GM18909 (cell line): ENCODE measurements at regions not wholly inside any gene's neighbourhood (a gene's known extent, or its start where the extent isn't known, plus 50 kb on each side); places are given as distances from the start of the nearest gene placed in this dataset.

ENCODE experiments used
- ATAC-seq: cut with Tn5 transposase; IDR thresholded peaks from one replicate; pipeline ENCODE4 v1.9.1; 2021; ENCODE audit warnings: mild to moderate bottlenecking; ENCODE audit not compliant: unreplicated experiment, poor library complexity

- no peak for ATAC-seq
These were observed 1705.2 kb upstream of the PCDH20 start for GRCh38 chr13:63120883-63121282.

DNA sequence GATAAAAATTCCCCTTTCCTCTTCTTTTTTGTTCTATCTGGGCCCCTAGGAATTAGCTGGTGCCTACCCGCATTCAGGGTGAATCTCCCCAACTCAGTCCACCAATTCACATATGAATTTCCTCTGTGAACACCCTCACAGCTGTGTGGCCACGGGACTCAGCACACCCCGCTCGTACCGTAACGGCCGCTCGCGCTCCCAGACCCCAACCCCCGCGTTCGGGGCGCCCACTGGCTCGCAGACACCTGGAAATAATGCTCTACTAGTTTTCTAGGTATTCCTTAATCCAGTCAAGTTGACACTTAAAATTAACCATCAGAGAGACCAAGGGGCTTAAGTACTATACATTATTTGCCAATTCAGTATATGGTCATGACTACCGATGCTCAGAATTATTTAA, 1702.1 kb upstream of the PCDH20 start:
- ATAC-seq, result no peak

DNA sequence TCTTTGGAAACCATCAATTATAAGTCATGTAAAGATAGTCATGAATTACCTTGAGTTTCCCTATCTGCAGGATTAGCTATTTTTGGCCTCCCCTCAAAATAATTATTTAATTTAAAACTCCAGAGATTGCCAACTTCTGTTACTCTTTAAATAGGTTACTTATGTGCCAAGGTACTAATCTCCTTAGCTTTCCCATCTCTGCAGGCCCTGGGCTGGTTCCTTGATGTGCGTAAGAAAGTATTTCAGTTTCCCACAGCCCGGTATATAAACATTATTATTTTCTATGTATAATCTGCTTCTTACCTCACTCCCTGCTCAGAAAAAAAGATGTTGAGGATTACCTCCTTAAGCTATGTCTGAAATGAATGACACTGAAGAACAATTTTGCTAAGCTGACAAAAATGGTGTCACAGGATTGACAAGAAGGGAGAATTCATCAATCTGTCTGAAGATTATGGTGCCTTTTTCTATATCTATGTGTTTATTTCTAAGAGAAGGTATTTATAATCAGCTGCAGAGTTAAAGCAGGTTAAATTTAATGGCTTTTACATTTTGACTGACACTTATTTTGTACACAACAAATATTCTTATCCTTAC, 1697.2 kb upstream of the PCDH20 start:
- ATAC-seq, result no peak

- ATAC-seq, result no peak
These were observed 1694.8 kb upstream of the PCDH20 start for GRCh38 chr13:63110466-63110865.

DNA sequence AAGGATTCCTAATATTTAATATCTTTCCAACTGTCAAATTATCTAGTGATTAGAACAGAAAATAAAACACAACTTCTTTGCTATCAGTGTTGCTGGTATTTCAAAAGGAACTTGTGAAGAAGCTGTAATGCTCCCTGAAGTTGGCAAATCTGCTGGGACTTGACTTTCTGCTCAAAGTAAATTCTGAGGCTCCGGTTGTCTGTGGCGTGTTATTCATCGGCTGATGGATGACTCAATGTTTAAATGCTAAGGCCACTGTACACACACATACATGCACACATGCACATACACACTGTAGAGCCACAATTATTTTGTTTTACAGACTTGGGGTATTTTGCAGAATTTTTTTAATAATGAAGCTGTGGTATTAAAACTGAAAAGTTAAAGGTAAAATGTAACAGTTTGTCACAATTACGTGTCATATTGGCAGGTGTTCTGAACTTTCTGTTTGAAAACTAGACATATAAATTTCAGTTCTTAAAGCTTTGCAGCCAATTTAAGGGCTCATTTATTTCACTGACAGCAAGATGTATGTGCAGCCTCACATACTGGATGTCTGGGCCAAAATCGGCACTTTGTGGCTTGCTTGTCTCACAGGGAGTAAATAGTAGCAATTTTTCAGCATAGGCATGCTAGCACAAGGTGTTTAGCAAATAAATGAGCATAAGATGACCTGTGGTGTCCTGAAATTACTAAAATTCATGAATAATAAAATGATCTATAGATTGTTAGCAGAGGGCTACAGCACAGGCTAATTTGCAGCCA, 1691.7 kb upstream of the PCDH20 start:
- no peak for ATAC-seq

DNA sequence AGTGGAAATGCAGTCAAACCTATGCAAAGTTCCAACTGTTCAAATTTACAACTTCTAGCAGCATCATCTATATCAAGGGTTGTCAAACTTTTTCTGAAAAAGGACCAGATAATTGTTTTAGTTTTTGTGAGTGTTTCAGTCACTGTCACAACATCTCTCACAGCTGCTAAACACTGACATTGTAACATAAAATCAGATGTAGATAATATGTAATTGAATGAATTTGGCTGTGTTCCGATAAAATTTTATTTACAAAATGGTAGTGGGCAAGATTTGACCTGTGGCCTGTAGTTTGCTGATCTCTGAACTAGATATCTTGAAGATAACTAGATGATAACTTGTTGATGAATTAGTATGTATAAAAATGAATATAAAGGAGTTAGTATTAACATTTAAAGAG, 1679.1 kb upstream of the PCDH20 start:
- no peak for ATAC-seq

- no peak for ATAC-seq
These were observed 1678.3 kb upstream of the PCDH20 start for GRCh38 chr13:63093907-63094469.

GRCh38 chr13:63092456-63092855, 1676.8 kb upstream of the PCDH20 start:
- no peak for ATAC-seq

DNA sequence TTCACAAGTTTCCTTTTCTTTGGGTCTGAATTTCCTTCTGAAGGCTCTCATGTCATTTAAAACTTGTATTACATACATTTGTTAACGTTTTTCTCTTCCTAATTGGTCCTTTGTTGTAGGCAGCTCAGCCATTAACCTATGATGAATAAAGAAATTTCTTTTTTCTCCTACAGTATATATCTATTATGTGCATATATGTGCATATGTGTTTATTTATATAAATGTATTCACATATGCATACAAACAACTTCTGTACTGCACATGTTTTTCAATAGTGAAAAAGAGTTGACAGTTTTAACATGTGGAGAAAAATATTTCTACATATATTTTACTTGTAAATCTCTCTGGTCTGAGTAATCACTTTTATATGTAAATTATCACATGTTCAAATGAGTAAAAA, 1674.9 kb upstream of the PCDH20 start:
- ATAC-seq, result no peak

GRCh38 chr13:63088226-63088625, 1672.6 kb upstream of the PCDH20 start:
- no peak for ATAC-seq

DNA sequence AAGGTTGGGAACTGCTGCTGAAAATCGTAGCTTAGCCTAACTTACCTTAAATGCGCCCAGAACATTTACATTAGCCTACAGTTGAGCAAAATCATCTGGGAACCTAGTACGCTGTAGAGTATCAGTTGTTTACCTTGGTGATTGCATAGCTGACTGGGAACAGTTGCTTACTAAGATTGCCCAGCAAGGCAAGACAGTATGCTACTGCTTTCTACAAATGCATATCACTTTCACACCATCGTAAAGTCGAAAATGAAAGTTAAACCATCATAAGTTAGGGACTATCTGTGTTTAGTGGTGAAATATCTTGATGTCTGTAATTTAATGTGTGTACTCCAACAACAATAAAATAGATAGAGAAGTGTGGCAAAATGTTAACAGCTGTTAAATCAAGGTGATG, 1670.6 kb upstream of the PCDH20 start:
- no peak for ATAC-seq

DNA sequence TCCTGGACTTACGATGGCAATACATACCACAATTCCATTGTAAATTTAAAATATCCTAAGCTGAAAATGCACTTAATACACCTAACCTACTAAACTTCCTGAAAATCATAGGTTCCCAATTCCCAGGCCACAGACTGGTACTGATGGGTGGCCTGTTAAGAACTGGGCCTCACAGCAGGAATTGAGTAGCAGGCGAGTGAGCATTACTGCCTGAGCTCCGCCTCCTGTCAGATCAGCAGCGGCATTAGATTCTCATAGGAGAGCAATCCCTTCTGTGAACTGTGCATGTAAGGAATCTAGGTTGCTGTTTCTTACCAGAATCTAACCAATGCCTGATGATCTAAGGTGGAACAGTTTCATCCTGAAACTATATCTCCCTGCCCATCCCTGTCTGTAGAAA, 1670.2 kb upstream of the PCDH20 start:
- no peak for ATAC-seq

- ATAC-seq, result no peak
These were observed 1665.9 kb upstream of the PCDH20 start for GRCh38 chr13:63081400-63082014.

DNA sequence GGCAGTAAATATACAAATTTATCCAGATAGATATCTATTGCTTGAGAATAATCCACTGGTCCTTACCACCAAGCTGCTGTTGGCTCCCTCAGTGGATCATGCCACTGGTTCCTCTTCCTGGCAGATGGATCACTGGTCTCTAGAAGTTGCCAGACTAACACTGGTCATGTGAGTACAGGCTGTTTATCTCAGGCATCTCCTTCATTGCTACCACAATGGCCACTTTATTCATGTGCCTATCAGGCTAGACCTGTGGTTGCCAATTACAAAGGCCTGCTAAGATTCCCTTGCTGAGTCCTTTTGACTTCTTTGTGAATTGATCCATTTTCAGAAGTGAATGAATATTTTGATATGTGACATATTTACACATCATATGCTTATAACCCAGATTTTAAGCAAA, 1659.5 kb upstream of the PCDH20 start:
- ATAC-seq, result no peak

DNA sequence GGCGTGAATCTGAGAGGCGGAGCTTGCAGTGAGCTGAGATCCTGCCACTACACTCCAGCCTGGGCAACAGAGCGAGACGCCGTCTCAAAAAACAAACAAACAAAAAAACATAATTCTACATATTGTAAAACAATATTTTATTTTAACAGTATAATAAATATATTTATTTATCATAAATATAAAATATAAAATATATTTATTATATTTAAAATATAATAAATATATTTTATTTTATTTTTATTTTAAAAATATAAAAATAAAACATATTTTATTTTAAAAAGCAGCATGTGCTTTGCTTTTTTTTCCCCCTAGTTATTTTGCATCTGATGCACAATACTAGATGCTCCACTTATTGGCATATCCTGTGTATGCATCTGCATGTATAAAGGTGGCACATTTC, 1634.6 kb upstream of the PCDH20 start:
- no peak for ATAC-seq

DNA sequence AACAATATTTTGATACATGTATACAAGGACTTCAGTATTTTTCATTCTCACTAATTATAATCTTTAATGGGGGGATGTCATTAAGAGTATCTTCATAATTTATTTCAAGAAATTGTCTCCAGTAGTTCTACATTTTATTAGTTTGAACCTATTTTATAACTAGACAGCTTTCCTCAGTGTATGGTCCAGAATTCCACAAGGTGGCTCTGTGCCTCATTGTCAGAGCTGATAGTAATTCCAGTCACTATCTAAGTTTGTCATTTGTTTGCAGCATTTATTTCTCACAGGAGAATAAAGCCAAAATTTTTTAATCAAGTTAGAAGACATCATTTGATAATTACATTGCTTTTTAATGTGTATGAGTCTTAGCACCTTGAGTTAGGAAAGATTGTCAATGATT, 1633.0 kb upstream of the PCDH20 start:
- no peak for ATAC-seq

DNA sequence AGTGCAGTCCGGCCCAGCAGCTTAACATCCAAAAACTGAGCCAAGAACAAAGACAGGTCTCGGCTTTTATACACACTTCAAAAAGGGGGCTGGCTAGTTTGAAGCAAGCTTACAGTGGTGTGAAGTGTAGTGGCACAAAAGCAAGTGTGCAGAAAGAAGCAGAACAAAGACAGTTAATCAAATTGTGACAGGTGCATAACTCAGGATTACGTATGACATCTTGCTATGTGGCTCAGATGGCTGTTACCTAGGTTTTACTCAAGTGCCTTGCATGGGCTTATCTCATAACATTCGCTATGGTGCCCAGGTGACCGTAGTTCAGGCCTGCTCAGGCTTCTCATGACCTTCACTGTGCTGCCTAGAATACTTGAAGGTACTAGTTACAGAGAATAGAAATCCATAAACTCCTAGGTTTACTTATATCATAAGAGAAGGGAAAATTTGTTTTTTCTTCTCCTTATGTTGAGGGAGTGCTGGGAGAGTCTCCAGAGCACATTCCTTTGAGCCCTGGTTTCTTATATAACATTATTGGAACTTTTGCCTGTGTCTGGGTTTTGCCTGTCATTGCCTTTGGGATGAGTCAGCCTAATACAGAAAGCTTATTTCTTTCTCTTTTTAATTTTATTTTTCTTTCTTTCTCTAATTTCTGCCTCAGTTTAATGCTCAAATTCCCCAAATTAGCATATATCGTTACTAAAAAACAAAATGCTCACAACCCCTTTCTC, 1629.1 kb upstream of the PCDH20 start:
- ATAC-seq, result no peak

DNA sequence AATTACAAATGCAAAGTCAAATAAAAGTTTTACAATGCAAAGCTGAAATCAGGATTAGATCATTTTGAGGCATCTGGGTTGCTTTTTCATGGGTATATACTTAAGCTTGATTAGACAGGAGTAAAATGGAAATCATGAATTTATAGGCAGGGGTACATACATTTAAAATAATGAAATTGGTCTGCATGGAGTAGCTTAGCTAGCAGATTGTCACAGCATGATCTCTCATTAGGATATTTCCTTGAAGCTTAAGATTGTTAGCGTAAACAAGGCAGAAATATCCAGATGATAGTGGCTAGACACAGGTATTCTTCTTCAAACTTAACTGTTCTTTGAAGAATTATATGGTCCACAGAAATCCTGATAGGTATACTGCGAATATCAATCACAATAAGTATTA, 1627.0 kb upstream of the PCDH20 start:
- ATAC-seq, result no peak

DNA sequence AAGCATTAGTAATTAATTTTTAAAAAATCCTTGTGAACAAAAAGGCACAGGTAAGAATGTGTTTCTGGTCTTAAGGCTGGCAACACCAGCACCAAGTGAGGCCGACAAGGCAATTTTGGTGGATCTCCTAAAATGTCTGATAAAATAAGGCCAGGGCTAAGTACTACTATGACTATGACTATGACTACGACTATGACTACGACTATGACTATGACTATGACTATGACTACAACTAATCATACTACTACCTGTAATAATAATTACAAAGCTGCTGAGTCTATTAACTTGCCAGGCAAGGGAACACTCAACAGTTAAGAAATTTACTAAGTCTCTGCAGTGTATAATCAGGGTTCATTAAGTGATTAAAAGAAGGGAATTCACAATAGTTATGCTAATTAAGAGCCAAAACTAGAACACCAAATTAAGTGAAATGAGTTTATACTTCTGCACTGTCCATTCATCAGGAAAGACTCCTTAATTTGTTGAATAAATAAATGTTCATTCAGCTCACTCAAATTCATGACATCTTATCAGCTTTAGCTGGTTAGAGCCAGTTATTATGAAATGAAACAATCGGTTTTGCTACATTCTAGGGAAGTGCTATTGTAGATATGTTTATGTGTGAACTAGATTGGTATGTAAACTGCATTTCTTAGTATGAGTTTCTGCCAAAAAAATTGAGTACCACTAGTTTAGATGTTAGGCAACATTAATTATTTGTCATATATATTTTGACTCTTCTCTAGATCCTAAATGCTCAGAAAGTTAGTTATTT, 1626.2 kb upstream of the PCDH20 start:
- ATAC-seq, result no peak

DNA sequence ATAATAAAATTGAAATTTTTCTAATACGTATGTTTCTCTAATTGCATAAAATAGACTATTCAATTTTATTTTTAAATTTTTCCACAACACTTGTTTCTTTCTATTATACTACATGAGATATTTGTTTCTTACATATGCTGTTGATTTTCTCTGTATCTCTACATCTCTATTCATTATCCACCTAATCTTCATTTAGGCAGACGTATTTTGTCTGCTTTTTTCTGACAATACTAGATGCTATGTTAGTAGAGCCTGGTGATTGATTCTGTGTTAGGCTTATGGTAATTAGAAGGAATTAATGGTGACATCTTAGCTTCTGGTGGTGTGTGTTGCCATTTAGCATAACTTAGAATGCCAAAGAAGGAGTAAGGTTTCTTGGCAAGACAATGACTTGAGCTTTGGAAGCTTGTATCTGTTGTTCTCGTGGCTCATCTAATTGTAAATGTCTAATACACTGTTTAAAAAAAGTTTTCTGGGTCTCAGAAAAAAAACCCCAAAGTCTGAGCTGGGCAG, 1610.7 kb upstream of the PCDH20 start:
- ATAC-seq, result no peak
